ENCODE measurements at regions not wholly inside any gene's neighbourhood (a gene's known extent, or its start where the extent isn't known, plus 50 kb on each side); places are given as distances from the start of the nearest gene placed in this dataset.
"Not testable (repeated sequence)": the region's sequence is repeated elsewhere in the genome, so short reads cannot be mapped to it uniquely, and the experiment has no call there.

DNA sequence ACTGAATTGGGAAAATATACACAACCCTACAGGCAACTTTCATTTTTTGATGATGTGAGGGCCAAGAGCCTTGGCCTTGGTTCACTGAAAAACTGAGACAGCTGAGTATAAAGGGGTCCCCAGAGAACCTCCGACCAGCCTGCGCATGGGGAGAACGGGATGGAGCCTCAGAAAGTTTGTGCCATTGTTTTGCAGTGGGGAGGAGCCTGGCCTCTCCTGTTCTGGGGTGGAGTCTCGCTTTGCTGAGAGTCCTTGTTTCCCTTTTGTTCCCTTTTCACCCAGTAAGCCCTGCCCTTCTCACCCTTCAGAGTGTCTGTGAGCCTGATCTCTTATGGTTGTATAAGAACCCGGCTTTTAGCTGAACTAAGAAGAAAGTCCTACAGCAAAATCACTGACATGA lies 193.2 kb upstream of the AKR1E2 start:
- DNase-seq: no peak

DNA sequence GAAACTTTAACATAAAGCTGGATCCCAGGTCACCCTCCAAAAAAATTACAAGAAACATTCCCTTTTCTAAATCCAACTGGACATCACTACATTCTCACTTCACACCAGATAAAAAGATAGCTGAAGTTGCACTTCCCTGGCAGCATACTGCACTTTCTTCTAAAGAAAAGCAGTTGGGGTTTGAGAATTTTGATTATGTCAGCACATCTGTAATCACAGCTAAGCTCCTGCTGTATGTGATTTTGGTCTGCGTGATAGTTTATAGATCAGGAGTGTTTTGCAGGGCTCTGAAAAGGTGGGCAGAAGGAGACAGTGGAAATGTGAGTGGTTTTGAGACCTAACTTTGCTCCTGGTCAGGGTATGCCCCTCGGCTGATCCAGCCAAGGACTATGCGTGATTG lies 199.1 kb upstream of the AKR1E2 start:
- no peak for DNase-seq

DNA sequence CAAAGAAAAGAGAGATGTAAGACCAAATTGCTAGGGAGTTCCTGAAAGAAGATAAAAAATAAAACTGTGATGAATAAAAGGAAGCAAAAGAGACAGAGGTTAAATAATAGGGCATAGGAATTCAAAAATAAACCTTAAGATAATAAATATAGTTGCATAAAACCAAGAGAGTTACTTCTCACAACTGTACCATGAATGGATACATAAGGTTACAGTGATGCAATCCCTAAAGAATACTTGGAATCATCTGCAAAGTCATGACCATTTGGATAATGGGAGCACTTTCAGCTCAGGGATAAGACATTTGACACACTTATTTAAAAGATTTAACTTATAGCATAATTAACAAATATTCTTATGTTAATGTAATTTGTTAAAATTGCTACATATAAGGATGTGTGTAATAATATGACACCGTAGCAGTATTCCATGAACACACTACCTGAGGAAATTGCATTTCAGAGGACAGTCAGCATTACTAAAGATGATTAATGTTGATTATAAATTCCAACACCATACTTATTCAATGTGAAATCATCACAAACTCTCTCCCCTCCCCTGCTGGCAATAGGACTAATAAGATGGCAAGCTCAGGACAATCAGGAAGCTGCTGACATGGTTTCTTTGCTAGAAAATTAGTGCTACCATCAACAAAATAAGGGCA lies 202.1 kb upstream of the AKR1E2 start:
- no peak for DNase-seq

DNA sequence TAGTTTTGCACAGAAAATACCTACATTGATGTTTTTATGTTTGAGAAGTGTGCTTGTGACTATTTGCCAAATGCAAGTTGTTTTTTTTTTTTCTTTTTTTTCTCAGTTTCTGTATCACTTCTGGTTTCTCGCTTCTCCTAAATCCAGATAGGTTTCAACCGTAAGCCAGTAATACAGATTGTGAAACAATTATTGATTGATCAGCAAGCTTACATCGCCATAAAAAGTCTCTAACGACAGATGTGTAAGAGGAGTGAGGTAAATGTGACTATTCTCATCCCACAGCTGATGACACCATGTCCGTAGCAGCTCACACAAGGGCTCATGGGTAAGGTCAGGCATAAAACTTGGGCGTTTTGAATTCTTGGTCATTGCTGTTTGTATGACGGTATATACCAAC lies 202.8 kb upstream of the AKR1E2 start:
- no peak for DNase-seq

DNA sequence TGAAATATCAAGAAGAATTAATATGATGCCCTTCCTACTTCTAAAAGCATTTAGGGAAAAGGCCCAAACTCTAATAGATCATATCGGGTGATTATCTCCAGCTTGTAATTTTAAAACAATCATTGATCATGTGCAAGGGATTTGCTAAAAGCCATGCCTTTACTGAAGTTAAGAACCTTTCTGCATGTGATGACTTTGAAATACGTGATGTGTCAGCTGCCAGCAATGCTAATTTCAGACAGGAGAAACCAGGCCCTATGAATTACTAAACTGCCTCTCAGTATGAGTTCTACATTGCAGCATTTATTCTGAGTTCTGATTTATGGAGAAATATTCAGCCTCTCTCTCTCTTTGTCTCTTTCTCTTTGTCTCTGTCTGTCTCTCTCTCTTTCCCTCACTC lies 203.6 kb upstream of the AKR1E2 start:
- DNase-seq: no peak

DNA sequence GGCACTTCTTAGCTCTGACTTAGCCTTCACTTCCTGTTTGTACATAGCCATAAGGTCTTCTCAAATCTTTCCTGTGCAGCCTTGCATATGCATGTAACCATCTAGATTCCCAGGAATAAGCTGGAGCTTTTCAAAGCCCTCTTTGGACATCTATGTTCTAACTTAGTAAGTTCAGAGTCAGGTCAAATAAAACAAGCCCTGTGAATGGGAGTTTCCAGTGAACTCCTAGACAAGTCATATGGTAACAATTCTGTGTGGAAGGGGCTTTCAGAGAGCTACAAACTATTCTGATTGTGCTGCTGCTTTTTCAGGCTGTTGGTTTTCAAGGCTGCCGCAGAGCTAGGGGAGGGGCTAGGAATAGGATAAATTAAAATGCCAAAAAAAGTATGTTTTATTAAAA lies 208.4 kb upstream of the AKR1E2 start:
- DNase-seq: no peak

DNA sequence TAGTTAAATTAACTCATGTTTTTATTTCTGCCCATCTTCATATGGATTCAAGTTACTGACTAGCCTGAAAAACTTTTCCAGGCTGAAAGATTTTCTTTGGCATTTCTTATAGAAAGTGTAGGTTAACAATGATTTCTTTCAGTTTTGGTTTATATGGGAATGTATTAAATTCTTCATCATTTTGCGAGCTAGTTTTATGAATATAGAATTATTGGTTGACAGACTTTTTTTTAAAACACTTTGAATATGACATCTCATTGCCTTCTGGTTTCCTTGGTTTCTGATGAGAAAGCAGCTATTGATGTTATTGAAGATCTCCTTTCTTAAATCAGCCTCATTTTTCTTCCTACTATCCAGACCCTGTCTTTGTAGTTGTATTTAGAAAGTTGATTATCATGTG lies 211.0 kb upstream of the AKR1E2 start:
- DNase-seq: no peak

DNA sequence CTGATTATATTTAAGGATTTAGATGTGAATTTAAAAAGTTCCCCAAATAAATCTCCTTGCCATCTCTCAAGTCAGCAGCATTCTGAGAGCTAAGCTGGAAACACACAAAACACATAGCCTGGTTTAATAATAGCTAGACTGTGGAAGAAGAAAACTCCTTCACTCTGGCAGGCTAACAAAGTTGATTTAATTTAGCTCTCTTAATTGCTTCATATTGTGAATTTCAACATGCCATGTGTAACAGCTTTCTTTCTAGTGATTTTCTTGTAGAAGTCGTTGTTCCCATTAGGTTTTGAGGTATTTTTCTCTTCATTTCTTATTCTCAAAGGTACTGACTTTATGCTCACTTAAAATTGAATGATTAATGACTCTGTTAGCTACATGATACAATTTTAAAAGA lies 216.8 kb upstream of the AKR1E2 start:
- no peak for DNase-seq

DNA sequence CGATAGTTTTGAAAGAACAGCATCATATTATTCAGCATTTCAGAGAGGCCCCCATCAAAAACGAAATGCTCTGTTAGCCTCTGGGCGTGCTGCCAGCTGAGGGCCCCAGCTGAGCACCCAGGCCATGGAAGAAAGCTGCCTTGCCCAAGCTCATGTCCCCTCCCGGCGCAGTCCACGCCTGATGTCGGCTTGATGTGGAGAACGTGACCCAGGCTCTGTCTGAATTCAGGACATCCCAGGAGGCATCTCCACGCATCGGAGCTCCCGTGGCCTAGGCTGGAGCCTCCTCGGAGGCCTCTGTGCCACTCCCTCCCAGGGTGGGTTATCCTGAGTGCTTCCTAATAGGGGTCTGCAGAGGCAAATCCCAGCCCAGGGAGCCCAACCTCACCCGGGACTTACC lies 218.3 kb upstream of the AKR1E2 start:
- DNase-seq: no peak

DNA sequence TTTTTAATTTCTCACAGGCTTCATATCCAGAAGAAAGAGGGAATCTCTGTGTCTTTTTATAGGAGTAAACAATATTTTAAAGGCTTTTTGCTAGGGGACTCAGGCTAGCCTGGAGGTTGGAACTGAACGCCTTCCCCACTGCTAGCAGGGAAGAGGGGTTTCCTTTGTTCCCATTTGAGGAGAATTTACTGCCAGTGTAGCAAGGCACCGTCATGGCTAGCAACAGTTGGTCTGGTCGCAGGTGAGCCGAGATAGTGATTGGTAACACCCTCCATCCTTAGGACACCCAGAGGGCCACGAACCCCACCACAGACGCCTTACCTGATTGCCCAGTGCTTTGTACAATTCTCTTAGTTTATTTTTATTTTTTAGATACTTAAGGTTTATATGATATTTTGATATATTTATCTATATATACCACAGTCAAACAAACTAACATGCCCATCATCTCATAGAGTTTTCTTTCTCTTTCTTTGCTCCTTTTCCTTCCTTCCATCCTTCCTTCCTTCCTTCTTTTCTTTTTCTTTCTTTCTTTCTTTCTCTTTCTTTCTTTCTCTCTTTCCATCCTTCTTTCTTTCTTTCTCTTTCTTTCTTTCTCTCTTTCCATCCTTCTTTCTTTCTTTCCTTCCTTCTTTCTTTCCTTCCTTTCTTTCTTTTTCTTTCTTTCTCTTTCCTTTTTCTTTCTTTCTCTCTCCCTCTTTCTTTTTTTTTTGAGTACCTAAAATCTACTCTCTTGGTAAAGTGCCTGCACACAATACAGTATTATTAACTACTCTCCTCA lies 219.0 kb upstream of the AKR1E2 start:
- no peak for DNase-seq

DNA sequence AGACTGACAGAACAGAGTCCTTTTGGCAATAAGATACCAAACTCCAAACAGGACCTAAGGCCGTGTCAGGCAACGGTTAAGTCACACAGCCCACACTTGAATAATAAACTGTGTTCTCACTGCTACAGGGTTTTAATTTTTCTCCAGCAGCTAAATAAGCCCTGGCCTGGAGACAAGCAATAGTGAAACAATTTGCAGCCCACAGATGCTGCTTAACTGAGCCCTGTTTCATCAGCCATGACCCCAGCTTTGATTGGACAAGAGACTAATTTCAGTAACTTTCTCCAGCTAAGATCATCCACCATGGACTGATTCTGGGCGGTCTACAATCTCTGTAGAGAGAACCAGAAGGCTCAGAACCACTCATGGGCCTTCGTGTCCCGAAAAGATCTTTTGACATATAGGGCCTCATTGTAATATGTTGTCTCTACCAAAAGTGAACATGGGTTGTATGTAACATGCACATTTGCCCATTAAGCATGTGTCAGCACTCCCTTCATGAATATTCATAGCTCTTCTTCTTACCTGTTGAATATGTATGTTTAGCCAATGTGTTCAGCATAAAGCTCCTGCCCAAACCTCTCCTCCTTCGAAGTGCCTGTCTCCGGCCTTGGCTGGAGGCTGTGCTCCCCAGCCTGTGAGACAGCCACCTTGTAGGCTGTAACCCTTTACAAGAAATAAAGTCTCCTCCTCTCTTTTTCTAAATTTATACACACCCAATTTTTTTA lies 223.1 kb upstream of the AKR1E2 start:
- DNase-seq: no peak

DNA sequence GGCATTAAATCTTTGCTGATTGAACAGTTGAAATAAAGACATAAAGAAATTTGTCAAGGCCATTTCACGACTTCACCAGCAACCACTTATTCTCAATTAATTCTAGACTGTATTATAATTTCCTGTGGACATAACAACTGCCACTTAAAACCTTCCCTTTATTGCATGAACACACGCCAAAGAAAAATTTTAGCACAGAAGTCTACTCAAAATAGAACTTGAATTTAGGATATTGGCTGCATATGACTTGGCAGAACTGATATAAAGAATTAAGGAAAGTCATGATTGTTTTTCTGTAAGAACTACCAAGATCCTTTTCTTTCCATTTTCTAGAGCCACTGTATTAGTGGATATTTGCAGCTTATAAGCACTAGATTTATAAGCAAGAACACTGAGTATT lies 226.5 kb upstream of the AKR1E2 start:
- no peak for DNase-seq

DNA sequence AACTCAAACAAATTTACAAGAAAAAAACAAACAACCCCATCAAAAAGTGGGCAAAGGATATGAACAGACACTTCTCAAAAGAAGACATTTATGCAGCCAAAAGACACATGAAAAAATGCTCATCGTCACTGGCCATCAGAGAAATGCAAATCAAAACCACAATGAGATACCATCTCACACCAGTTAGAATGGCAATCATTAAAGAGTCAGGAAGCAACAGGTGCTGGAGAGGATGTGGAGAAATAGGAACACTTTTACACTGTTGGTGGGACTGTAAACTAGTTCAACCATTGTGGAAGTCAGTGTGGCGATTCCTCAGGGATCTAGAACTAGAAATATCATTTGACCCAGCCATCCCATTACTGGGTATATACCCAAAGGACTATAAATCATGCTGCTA lies 228.1 kb upstream of the AKR1E2 start:
- DNase-seq: not testable (repeated sequence)

DNA sequence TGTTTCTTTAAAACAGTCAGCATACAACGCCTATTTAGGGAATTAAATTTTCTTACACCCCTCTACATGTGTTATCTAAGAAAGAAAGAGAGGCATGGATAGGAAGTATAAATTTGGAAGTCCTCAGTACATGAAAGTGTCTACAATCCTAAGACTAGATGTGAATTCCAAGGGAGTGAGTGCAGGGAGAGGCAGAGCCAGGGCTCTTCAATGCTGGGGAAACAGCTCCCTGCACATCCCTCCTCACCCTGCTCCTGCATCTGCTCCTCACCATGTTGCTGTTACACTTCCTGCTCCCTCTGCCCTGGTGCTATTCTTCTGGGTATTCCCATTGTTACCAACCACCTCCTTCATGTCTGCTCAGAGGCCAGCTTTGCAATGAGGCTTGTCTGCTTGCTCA lies 229.1 kb upstream of the AKR1E2 start:
- no peak for DNase-seq

DNA sequence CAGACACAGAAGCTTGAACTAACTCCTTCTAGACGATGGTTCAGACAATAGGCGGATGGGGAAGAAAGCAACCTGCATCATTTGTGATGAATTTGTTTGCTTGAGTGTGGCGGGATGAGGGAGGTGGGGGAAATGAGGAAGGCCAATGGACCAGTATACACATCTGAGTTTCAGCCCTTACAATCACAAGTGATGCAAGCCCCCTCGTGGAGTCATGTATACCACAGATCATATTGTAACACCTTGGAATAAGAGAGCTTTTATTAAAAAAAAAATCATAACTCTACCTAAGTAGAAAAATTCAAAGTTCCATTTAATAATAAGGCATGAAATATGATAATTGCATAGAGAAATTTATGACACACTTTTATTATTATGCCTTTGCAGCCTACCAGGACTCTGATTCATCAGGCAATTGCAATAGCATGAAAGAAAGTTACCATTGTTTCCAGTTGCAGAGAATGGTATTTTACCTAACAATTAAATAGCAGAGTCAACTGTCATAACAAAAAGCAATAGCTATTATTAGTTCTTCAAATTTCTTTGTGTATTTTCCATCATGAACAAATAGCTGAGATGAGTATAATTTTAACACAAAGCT lies 230.2 kb upstream of the AKR1E2 start:
- no peak for DNase-seq

DNA sequence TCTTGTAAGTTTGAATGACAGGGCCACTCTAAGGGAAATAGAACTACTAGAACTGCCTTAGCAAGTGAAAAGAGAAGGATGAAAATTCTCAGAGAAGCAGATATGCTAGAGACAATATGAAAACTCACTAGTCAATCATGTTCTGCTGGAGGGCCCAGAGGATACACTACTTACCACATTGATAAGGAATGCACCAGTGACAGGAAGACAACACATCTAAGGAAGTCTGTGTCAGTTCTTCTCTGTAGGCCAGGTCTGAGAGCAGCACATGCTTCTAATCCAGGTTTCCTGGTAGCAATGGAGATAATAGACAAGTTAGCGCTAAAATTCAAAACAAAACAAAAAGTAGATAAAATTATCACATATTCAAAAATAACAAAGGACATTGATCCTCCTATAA lies 235.2 kb upstream of the AKR1E2 start:
- no peak for DNase-seq

DNA sequence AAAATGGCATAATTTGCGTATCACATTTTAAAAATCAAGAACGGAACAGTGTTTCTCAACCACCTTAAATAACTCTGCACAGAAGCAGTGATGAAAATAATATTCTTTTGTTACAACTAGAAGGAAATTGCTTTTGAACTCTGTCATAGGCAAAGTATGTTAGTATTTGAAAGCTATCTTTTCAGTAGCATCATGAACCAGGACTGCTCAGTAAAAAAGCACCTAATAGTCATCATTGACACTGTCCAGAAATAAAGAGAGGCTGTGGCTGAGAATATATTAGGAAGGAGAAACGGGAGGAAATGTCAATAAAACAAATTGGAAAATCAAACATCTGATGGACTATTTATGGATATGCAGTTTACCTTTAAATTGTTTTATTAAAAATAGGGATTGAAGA lies 237.2 kb upstream of the AKR1E2 start:
- no peak for DNase-seq

DNA sequence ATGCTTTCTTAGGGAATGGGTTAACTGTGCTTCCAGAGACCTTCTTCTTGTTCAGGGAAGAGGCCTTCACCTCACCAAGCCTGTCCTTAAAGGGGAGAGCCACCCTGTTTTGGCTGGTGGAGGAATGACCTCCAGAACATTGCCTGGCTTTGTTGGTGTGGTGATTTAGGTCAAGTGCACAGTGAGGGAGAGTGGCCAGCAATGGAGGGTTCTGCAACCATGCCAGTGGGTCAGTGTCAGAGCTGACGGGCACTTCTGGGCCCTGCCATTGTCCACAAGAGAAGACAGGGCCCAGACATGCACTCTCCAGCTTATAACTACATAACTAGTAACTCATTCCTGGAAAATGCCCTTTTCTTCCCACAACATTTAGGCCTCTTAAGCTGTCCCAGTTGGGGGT lies 238.5 kb upstream of the AKR1E2 start:
- DNase-seq: no peak

DNA sequence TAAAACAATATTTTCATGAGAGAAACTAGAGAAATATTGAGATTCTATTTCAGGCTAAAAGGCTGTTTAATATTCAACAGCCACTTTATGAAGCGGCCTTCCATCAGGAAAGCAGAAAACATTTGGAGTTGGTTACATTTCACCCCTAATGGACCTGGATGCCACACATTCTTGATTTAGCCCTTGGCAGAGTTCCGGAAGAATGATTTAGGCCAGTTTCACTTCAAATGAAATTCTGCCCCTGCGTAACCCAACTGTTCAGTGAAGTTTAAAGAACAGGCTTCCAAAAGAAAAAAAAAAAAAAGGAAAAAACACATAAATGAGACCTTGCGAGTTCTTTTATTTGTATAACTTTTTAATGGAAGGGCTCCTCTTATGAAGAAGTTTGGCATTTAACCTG lies 239.2 kb upstream of the AKR1E2 start:
- DNase-seq: no peak

DNA sequence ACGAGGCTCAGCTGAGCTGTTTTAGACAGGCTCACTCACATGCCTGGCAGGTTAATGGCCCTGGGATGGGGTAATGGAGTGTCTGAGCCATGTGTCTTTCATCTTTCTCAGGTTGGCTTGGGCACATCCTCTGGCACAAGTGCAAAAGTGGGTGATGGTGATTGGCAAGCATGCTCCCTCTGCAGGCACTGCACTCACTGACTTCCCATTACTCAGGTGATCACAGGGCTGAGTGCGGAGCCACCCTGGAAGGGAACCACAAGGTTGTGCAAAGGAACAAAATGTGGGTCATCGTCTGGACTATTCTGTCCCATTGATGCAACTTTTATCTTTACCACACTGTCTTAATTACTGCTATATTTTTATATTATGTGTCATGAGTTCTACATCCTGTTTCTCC lies 244.1 kb upstream of the AKR1E2 start:
- DNase-seq: no peak

DNA sequence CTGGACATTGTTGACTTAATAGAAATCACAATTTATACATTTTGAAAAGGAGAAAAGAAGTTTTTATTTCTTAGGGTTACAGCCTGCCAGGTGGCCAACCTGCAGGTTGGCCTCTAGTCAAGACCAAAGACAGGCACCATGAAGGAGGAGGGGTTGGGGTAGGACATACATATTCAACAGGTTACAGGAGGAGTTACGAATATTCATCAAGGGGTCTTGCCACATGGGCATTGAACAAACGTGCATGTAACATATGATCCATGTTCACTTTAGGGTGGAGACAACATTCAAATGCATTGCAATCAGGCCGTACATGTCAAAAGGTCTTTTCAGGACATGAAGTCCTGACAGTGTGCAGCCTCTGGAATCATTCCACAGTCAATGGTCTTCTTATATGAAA lies 246.2 kb upstream of the AKR1E2 start:
- no peak for DNase-seq

DNA sequence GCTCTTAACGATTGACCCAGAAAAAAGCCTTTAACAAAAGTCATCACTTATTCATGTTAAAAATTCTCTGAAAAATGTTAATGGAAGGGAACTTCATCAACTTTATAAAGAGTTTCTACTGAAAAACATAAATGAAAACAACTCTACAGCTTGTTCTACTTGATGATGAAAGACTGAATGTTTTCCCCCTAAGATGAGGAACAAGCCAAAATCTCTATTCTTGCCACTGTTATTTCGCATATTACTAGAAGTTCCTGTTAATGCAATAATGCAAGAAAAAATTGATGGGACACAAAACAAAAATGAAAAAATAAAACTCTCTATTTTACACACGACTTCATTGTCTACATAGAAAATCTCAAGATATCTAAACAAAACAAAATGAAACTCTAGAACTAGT lies 249.8 kb upstream of the AKR1E2 start:
- DNase-seq: no peak

DNA sequence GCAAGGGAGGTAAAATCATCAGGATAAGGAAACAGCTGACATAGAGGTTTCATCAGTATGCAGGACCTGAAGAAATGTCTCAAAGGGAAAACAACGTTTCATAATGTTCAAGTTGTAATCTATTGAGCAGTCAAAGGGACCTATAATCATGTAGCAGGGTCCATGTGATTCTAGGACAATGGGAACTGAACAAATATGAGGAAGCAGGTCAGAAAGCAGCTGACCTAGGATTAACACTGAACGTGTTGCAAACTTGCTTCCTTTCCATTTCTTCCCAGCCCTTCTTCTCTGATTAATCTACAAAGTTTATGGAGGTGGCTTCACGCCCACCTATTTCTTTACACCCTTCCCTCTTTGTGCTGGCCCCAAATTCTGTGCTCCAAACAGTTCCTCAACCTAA lies 256.9 kb upstream of the AKR1E2 start:
- no peak for DNase-seq

DNA sequence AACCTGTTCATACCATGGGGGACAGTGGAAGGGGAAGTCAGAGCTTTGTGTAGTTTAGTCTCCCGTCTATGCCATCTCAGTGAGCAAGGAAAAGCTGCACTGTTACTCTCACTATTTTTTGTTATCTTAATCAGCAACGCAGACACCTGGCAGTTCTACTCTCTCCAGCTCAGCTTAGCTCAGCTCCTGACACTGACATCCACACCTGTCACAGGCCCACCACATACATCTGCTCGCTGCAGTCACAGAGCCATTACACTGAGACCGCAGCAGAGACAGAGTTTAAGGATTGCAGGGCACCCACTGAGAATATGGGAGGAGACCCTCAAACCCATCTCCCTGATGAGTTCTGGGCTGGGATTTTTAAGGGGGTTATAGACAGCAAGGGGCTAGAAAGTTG lies 257.3 kb upstream of the AKR1E2 start:
- DNase-seq: no peak

All from stimulated activated CD4-positive, alpha-beta T cell treated with anti-CD3 and anti-CD28 coated beads, Interleukin-15, amount 100 ng/mL, for 24 hours (primary cell).